Activated CD4-positive, alpha-beta T cell treated with anti-CD3 and anti-CD28 coated beads for 36 hours (primary cell): ENCODE measurements at regions not wholly inside any gene's neighbourhood (a gene's known extent, or its start where the extent isn't known, plus 50 kb on each side); places are given as distances from the start of the nearest gene placed in this dataset.
"Not testable (repeated sequence)": the region's sequence is repeated elsewhere in the genome, so short reads cannot be mapped to it uniquely, and the experiment has no call there.

ENCODE experiments used
- ATAC-seq: fragments of 200-7000 bp; cut with Tn5 transposase; one replicate; pipeline ENCODE4 v1.10.0; 2021; ENCODE audit warnings: mild to moderate bottlenecking, moderate library complexity
- CTCF ChIA-PET: fragments of 350-600 bp; sonication (Branson Sonifier 250); formaldehyde crosslinking; loops from one replicate; lab custom pipeline; 2021; ENCODE audit warnings: antibody characterized with exemption; lab: Charles Lee
- POLR2A ChIA-PET: fragments of 350-600 bp; sonication (Branson Sonifier 250); formaldehyde crosslinking; loops from one replicate; lab custom pipeline; 2021; ENCODE audit warnings: antibody characterized with exemption, inconsistent platforms; lab: Charles Lee
- DNase-seq: peaks from one replicate; pipeline ENCODE4 v3.0.0-alpha.2; 2020
- H3K27ac Mint-ChIP-seq: one replicate; pipeline ENCODE4 v1.8.0; 2021; ENCODE audit warnings: mixed read lengths
- H3K27me3 Mint-ChIP-seq: one replicate; pipeline ENCODE4 v1.8.0; 2021; ENCODE audit warnings: mixed read lengths
- H3K36me3 Mint-ChIP-seq: one replicate; pipeline ENCODE4 v1.8.0; 2021; ENCODE audit warnings: low read depth, mixed read lengths
- H3K4me1 Mint-ChIP-seq: one replicate; pipeline ENCODE4 v1.8.0; 2021; ENCODE audit warnings: mixed read lengths
- H3K4me3 Mint-ChIP-seq: one replicate; pipeline ENCODE4 v1.8.0; 2021; ENCODE audit warnings: mild to moderate bottlenecking, moderate library complexity, mixed read lengths
- H3K9me3 Mint-ChIP-seq: one replicate; pipeline ENCODE4 v1.8.0; 2021; ENCODE audit warnings: low read depth, mixed read lengths
- intact Hi-C, 2 experiments: fragments of 100-400 bp; cut with DNase I in 1 of 2; cut with micrococcal nuclease in 1 of 2; formaldehyde crosslinking; loops; one replicate each; pipeline versions ENCODE4 v1.14.2 to v1.15.1; 2022 to 2024; cut with DNase I, micrococcal nuclease

- no peak overlapping the region for H3K27ac Mint-ChIP-seq
- peaks cover 29% of the 10 kb centered on the region for H3K9me3 Mint-ChIP-seq
- ATAC-seq (no peak), DNase-seq (no peak)
- H3K27me3 Mint-ChIP-seq, result no peaks in the 10 kb centered on the region
- no peaks in the 10 kb centered on the region for H3K4me1 Mint-ChIP-seq
- CTCF ChIA-PET, result no interaction called here
- intact Hi-C loops, result no loop called here
- POLR2A ChIA-PET, result no interaction called here
- no peak overlapping the region for H3K4me3 Mint-ChIP-seq
- no peaks in the 10 kb centered on the region for H3K36me3 Mint-ChIP-seq
Observed at GRCh38 chr5:45774528-45774927, 78.3 kb upstream of the HCN1 start.

- ChIA-PET CTCF (no interaction called here), POLR2A (no interaction called here)
- intact Hi-C loops, result no loop called here
- Mint-ChIP-seq H3K9me3 (peaks cover 22% of the 10 kb centered on the region), H3K4me3 (no peak overlapping the region), H3K36me3 (peaks cover 2% of the 10 kb centered on the region), H3K27ac (no peak overlapping the region), H3K27me3 (no peaks in the 10 kb centered on the region), H3K4me1 (no peaks in the 10 kb centered on the region)
- no peak for DNase-seq
- ATAC-seq, result no peak
Observed at GRCh38 chr5:45772402-45772801, 76.2 kb upstream of the HCN1 start.

- CTCF ChIA-PET, result interaction anchor here (0.5 kb wide), 1 partner anchor 183 kb away, joined by 3 read pairs; no protein-coding TSS in a partner anchor
- ATAC-seq, result no peak
- Mint-ChIP-seq H3K27me3 (no peaks in the 10 kb centered on the region), H3K36me3 (peaks cover 2% of the 10 kb centered on the region), H3K4me3 (no peak overlapping the region), H3K9me3 (peaks cover 19% of the 10 kb centered on the region), H3K4me1 (no peaks in the 10 kb centered on the region), H3K27ac (no peak overlapping the region)
- DNase-seq, result no peak
- intact Hi-C loops, result no loop called here
- POLR2A ChIA-PET, result no interaction called here
Observed at GRCh38 chr5:45765561-45765960, 69.4 kb upstream of the HCN1 start.

- ATAC-seq, result no peak
- H3K4me1 Mint-ChIP-seq, result no peaks in the 10 kb centered on the region
- no peaks in the 10 kb centered on the region for H3K36me3 Mint-ChIP-seq
- ChIA-PET POLR2A (no interaction called here), CTCF (no interaction called here)
- no peak overlapping the region for H3K4me3 Mint-ChIP-seq
- no peak overlapping the region for H3K27ac Mint-ChIP-seq
- intact Hi-C loops, result no loop called here
- no peak for DNase-seq
- H3K27me3 Mint-ChIP-seq, result no peaks in the 10 kb centered on the region
- peaks cover 42% of the 10 kb centered on the region for H3K9me3 Mint-ChIP-seq
Observed at GRCh38 chr5:45750574-45750973, 54.4 kb upstream of the HCN1 start.

GRCh38 chr5:45748511-45748910, 52.3 kb upstream of the HCN1 start:
- intact Hi-C loops, H3K4me1 Mint-ChIP-seq, POLR2A ChIA-PET, CTCF ChIA-PET, DNase-seq, H3K4me3 Mint-ChIP-seq, H3K36me3 Mint-ChIP-seq, H3K27me3 Mint-ChIP-seq, H3K27ac Mint-ChIP-seq, ATAC-seq: not testable (repeated sequence)
- peaks cover 31% of the 10 kb centered on the region for H3K9me3 Mint-ChIP-seq
